Endodermal cell (in vitro differentiated cells): ENCODE measurements at regions not wholly inside any gene's neighbourhood (a gene's known extent, or its start where the extent isn't known, plus 50 kb on each side); places are given as distances from the start of the nearest gene placed in this dataset.

Source experiments
- DNase-seq: peaks from one replicate; pipeline ENCODE4 v3.0.0-alpha.2; 2017
- H3K27ac ChIP-seq: 2 replicates; pipeline ENCODE4 v1.5.1; 2013; ENCODE audit warnings: mild to moderate bottlenecking, low read depth, low read length, moderate library complexity
- H3K27me3 ChIP-seq: 2 replicates; pipeline ENCODE4 v1.6.1; 2013; ENCODE audit warnings: mild to moderate bottlenecking, low read length, moderate library complexity; ENCODE audit not compliant: insufficient read depth, control insufficient read depth, poor library complexity, severe bottlenecking
- H3K36me3 ChIP-seq: 2 replicates; pipeline ENCODE4 v1.7.0; 2013; ENCODE audit warnings: mild to moderate bottlenecking, low read length, moderate library complexity; ENCODE audit not compliant: control insufficient read depth, insufficient read depth
- H3K4me1 ChIP-seq: one replicate; pipeline ENCODE4 v1.7.0; 2013; ENCODE audit warnings: low read length; ENCODE audit not compliant: control insufficient read depth, insufficient read depth
- H3K4me3 ChIP-seq: 2 replicates; pipeline ENCODE4 v1.5.1; 2013; ENCODE audit warnings: mild to moderate bottlenecking, low read length, moderate library complexity
- H3K9ac ChIP-seq: 2 replicates; pipeline ENCODE4 v1.6.1; 2013; ENCODE audit warnings: mild to moderate bottlenecking, low read length, moderate library complexity; ENCODE audit not compliant: poor library complexity, severe bottlenecking; ENCODE audit errors: extremely low read depth
- H3K9me3 ChIP-seq: 2 replicates; pipeline ENCODE4 v1.6.1; 2013; ENCODE audit warnings: mild to moderate bottlenecking, low read length, moderate library complexity; ENCODE audit not compliant: control insufficient read depth
- H3K27ac Mint-ChIP-seq: 2 replicates; pipeline ENCODE4 v1.8.0; 2020; ENCODE audit warnings: mixed read lengths
- H3K27me3 Mint-ChIP-seq: 2 replicates; pipeline ENCODE4 v1.8.0; 2021; ENCODE audit warnings: mild to moderate bottlenecking, mixed read lengths; ENCODE audit not compliant: insufficient read depth
- H3K36me3 Mint-ChIP-seq: 2 replicates; pipeline ENCODE4 v1.8.0; 2020; ENCODE audit warnings: low read depth, mixed read lengths
- H3K4me1 Mint-ChIP-seq: 2 replicates; pipeline ENCODE4 v1.8.0; 2020; ENCODE audit warnings: mixed read lengths
- H3K4me3 Mint-ChIP-seq: 2 replicates; pipeline ENCODE4 v1.8.0; 2020; ENCODE audit warnings: mild to moderate bottlenecking, moderate library complexity, mixed read lengths
- H3K9me3 Mint-ChIP-seq: 2 replicates; pipeline ENCODE4 v1.8.0; 2020; ENCODE audit warnings: mild to moderate bottlenecking, mixed read lengths
- CTCF ChIP-seq: fragments of 200-600 bp; sonication (generic); conservative IDR thresholded peaks from 2 replicates; pipeline ENCODE4 v1.5.0; 2021; ENCODE audit warnings: antibody characterized with exemption, mild to moderate bottlenecking
- WGBS, 2 experiments: methylation state at CpG; one replicate each; pipeline versions ENCODE4 v1.1.5 to v1.1.7; 2013; ENCODE audit warnings: missing lambda C conversion rate in 2 of 2, mixed read lengths in 1 of 2; ENCODE audit not compliant: insufficient coverage in 1 of 2, insufficient read length in 1 of 2; 5-methylcytosine and 5-hydroxymethylcytosine counted together

- Mint-ChIP-seq H3K9me3 (no peaks in the 10 kb centered on the region), H3K27ac (no peak overlapping the region), H3K4me1 (peaks cover 3% of the 10 kb centered on the region), H3K27me3 (no peaks in the 10 kb centered on the region), H3K4me3 (no peak overlapping the region), H3K36me3 (no peaks in the 10 kb centered on the region)
- no peak for TF ChIP-seq CTCF
- Histone ChIP-seq H3K27me3 (no peaks in the 10 kb centered on the region), H3K27ac (no peak overlapping the region), H3K9ac (no peak overlapping the region), H3K4me1 (no peaks in the 10 kb centered on the region), H3K9me3 (no peaks in the 10 kb centered on the region), H3K36me3 (no peaks in the 10 kb centered on the region), H3K4me3 (no peak overlapping the region)
- no peak for DNase-seq
- WGBS, 2 experiments = 50% methylated on average over 1 of the region's 1 CpG; no CpG with 5 or more reads in 1 of the 2 experiments
Measured at GRCh38 chr3:176009256-176009655, 1150.1 kb downstream of the NAALADL2 start.

GRCh38 chr3:176005564-176005963 lies 1146.4 kb downstream of the NAALADL2 start:
- no peak for DNase-seq
- no peaks in the 10 kb centered on the region for H3K27me3 ChIP-seq
- no peaks in the 10 kb centered on the region for H3K9me3 ChIP-seq
- H3K27me3 Mint-ChIP-seq = no peaks in the 10 kb centered on the region
- no peaks in the 10 kb centered on the region for H3K9me3 Mint-ChIP-seq
- peaks cover 3% of the 10 kb centered on the region for H3K4me1 Mint-ChIP-seq
- H3K36me3 Mint-ChIP-seq = no peaks in the 10 kb centered on the region
- H3K4me3 Mint-ChIP-seq = no peak overlapping the region
- H3K36me3 ChIP-seq = no peaks in the 10 kb centered on the region
- H3K4me3 ChIP-seq = no peak overlapping the region
- H3K27ac Mint-ChIP-seq = no peak overlapping the region
- H3K27ac ChIP-seq = no peak overlapping the region
- 100% methylated on average over 1 of the region's 1 CpG for WGBS, 2 experiments
- H3K4me1 ChIP-seq = no peaks in the 10 kb centered on the region
- no peak for TF ChIP-seq CTCF
- no peak overlapping the region for H3K9ac ChIP-seq

GRCh38 chr3:175989161-175989560 lies 1130.0 kb downstream of the NAALADL2 start:
- H3K27ac Mint-ChIP-seq = no peak overlapping the region
- WGBS, 2 experiments = 94 to 100% methylated on average over 1 to 2 of the region's 2 CpGs
- Histone ChIP-seq H3K36me3 (no peaks in the 10 kb centered on the region), H3K27me3 (no peaks in the 10 kb centered on the region), H3K9ac (no peak overlapping the region), H3K9me3 (no peaks in the 10 kb centered on the region), H3K4me3 (no peak overlapping the region), H3K27ac (no peak overlapping the region), H3K4me1 (no peaks in the 10 kb centered on the region)
- no peak overlapping the region for H3K4me3 Mint-ChIP-seq
- no peaks in the 10 kb centered on the region for H3K4me1 Mint-ChIP-seq
- TF ChIP-seq CTCF = no peak
- H3K36me3 Mint-ChIP-seq = no peaks in the 10 kb centered on the region
- no peaks in the 10 kb centered on the region for H3K9me3 Mint-ChIP-seq
- H3K27me3 Mint-ChIP-seq = no peaks in the 10 kb centered on the region
- DNase-seq = no peak
